Upper lobe of left lung (tissue), 4 donors: ENCODE measurements at regions not wholly inside any gene's neighbourhood (a gene's known extent, or its start where the extent isn't known, plus 50 kb on each side); places are given as distances from the start of the nearest gene placed in this dataset.

Experiments used
- EP300 ChIP-seq, 4 donors: sonication (generic); formaldehyde crosslinking; IDR thresholded peaks; one replicate each; pipeline ENCODE4 v1.5.1; 2017; ENCODE audit warnings: antibody characterized with exemption in 4 of 4, control low read depth in 2 of 4
- POLR2A ChIP-seq, 4 donors: fragments of 450-650 bp; IDR thresholded peaks; one replicate each; pipeline ENCODE4 v1.5.1; 2016 to 2017; ENCODE audit warnings: antibody characterized with exemption in 4 of 4, mild to moderate bottlenecking in 2 of 4
- TF ChIP-seq, protein P1 (sequence below), 6 experiments: fragments of 450-650 bp in 4 of 6; fragments of 200-600 bp in 2 of 6; sonication (generic) in 2 of 6; IDR thresholded peaks; one replicate each; pipeline ENCODE4 v1.5.1; 2016 to 2019; ENCODE audit warnings: antibody characterized with exemption in 6 of 6

DNA sequence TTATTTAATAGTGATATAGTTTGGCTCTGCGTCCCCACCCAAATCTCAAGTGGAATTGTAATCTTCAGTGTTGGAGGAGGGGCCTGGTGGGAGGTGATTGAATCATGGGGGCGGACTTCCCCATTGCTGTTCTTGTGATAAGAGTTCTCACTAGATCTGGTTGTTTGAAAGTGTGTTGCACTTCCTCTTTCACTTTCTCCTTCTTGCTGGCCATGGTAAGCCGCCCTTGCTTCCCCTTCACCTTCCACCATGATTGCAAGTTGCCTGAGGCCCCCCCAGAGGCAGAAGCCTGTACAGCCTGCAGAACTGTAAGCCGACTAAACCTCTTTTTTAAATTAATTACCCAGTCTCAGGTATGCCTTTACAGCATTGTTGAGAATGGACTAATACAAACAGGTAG lies 101.4 kb downstream of the MTPAP start:
- TF ChIP-seq POLR2A (IDR thresholded peaks at IDR 0.05), result no peak
- TF ChIP-seq, protein P1, sequence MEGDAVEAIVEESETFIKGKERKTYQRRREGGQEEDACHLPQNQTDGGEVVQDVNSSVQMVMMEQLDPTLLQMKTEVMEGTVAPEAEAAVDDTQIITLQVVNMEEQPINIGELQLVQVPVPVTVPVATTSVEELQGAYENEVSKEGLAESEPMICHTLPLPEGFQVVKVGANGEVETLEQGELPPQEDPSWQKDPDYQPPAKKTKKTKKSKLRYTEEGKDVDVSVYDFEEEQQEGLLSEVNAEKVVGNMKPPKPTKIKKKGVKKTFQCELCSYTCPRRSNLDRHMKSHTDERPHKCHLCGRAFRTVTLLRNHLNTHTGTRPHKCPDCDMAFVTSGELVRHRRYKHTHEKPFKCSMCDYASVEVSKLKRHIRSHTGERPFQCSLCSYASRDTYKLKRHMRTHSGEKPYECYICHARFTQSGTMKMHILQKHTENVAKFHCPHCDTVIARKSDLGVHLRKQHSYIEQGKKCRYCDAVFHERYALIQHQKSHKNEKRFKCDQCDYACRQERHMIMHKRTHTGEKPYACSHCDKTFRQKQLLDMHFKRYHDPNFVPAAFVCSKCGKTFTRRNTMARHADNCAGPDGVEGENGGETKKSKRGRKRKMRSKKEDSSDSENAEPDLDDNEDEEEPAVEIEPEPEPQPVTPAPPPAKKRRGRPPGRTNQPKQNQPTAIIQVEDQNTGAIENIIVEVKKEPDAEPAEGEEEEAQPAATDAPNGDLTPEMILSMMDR (IDR thresholded peaks at IDR 0.05), result no peak
- no peak for TF ChIP-seq EP300 (IDR thresholded peaks at IDR 0.05)
